GM19193 (cell line): ENCODE measurements at regions not wholly inside any gene's neighbourhood (a gene's known extent, or its start where the extent isn't known, plus 50 kb on each side); places are given as distances from the start of the nearest gene placed in this dataset.

Experiments used
- POLR2A ChIP-seq: IDR thresholded peaks from 4 replicates; pipeline ENCODE4 v1.6.1; 2011; ENCODE audit not compliant: insufficient read depth, insufficient read length; ENCODE audit errors: extremely low read depth

DNA sequence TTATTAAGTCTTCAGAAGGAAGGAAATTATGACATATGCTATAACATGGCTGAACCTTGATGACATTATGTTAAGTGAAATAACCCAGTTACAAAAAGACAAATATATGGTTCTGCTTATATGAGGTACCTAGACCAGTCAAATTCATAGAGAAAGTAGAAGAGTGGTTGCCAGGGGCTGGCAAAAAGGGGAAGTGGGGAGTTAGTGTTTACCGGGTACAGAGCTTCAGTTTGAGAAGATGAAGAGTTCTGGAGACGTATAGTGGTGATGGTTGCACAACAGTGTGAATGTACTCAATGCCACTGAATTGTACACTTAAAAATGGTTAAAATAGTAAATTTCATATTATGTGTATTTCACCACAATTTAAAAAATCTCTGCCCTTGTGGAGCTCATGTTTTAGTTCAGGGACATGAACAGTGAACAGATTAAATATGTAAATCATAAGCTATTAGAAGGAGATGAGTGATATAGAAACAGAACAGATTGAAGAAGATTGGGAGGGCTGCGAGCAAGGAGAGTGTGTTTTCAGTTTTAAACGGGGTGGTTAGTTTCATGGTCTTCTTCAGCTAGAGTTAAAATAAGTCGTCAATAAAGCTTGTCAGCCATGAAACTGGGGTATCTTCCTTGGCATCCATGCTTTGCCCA, 355.2 kb downstream of the KCNRG start:
- no peak for TF ChIP-seq POLR2A

DNA sequence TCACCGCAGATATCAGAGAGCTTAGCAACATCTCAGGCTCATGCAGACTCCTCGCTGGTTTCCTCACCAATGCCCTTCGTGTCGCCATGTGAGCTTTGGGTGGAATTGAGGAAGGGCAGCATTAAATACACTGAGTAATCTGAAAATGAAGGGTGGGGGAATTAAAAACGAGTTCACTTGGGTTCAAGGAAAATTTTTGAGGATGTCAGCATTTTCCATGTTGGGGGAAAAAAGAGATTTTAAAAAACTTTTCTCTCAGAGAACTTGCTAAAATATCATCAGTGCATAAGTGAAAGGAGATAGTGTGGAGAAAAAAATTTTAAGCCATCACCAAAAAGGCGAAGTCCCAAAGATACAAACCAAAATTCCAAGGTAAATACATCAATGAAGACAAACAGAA, 359.3 kb downstream of the KCNRG start:
- no peak for TF ChIP-seq POLR2A

DNA sequence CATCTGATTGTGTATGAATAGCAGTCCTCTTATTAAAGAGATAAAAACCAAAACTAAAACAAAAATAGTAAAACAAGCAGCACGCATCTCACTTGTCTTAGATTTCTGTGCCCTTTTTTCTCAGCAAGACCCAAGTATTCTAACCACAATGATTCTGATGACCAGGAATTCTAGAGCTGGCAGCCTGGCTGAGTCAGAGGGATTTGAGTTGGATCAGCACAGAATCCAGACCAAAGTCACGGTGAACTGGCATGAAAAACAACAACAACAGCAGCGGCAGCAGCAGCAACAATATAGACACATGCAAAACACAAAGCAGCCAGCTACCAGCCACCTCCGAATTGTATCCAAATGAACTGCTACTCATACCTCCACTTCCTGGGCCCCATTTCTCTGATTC, 360.5 kb downstream of the KCNRG start:
- no peak for TF ChIP-seq POLR2A

DNA sequence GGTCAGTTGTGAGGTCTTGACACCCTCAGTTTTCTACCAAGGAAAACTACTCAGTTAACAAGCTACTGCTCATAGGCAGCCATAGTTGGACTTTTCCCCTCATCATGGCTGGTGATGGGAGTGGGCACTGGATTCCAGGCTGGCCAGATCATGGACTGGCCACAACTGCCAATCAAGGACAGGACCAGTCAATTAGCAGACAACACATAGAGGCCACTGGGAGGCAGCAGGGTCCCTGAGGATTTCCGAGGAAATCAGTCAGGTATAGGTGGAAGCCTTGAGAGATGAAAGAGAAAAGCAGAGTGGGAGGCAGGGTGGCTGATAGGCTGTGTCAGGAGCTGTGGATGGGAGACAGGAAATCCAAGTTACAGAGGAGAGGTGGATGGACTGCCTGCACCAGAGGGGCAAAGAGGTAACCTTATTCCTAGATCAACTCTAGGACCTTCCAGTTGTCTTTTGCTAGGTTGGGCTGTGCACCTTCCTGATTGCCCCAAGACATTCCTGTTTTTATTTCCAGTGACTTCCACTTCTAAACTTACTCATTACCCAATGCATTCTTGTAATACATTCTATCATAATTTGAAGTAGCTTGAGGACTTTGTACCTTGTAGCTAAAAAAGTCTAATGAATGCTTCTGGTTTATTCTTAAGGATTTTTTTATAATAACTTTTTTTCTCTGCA, 361.8 kb downstream of the KCNRG start:
- TF ChIP-seq POLR2A = no peak

DNA sequence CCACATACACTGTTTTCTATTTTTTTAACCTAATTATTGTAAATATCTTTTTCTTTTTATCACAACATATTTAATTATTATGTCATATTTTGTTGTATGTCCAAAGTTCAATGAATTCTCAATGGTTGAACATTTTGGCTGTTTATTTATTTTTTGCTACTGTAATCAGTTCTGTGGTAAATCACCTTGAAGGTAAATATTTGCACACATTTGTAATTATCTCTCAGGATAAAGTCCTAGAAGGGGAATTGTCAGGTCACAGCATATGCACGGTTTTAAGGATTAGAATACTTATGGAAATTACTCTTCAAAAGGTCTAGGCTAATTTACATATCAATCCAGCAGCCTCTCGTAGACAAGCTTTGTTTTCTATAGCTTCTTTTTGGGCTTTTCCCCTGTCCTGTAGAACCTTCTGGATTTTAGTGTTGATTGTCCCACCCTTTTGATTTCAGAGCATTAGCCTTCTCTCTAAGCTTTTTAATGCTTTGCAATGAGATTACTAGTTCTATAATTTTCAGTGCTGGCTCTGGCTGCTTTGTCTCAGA, 362.6 kb downstream of the KCNRG start:
- no peak for TF ChIP-seq POLR2A

DNA sequence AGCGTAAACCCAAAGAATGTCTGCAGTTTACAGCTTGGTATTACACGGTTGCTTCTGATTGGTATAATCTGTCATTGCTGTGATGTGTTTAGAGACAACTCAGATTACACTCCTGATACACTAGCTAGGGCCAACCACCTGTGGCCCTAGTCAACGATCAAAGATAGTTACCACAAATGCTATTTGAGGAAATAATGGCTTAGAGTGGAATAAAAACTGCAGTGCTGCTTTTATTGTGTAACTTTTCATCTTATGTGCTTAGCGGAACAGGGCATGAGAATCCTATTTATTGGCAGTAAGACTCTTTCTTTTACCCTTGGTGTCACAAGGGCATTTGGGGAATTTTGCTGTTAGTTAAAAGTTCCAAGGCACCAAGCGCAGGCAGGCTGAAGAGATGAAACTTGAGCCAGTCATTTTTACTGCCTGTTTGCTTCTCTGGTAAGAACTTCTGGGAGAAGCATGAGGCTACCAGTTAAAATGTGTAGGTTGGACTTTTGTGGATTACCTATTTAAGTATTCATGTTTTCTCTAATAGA, 363.3 kb downstream of the KCNRG start:
- TF ChIP-seq POLR2A = no peak

DNA sequence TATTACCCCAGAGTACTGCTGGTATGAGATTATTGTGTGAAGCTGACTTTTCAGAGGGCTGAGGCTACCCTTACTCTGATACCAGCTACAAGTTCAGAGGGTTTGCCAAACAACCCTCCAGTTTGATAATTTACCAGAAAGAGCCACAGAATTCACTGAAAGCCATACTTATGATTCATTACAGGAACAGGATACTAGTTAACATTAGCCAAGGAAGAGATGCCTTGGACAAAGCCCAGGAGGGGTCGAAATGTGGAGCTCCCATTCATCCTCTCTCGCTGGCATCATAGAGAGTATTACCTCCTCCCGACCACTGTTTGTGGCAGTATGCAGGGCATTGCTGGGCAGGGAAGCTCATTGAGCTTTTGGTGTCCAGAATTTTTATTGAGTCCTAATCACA, 364.3 kb downstream of the KCNRG start:
- no peak for TF ChIP-seq POLR2A

DNA sequence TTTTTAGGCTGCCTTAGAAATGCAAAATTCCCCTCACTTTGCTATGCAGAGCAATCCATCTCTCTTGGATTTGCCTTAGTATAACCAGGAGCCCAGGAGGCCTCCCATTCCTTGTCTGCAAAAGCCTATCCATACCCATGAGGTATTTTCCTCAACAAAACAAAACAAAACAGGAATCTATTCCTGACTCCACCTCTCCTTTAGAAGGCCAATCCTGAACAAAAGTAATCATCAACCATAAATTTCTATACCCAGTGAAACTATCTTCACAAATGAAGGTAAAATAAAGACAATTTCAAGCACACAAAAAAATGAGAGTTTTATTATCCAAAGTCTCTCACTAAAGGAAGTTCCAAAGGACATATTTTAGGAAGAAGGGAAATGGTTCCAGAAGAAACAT, 365.7 kb downstream of the KCNRG start:
- TF ChIP-seq POLR2A = no peak

DNA sequence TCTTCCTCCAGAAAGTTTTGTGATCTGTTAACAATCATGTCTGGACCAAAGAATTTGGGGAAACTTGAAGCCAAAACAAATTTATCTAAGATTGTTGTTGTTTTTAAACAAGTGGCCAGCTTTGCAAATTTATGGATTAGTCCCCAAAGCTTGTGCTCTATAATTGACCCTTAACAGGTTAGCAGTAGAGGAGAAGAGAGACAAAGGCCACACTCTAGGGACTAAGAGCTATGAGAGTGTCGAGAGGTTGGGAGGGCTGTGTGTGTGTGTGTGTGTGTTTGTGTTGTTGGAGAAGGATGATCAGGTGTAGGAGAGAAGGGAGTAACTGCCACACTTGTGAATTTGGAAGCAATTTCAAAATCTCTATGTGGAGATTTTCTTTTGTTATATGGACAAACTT, 367.3 kb downstream of the KCNRG start:
- no peak for TF ChIP-seq POLR2A

DNA sequence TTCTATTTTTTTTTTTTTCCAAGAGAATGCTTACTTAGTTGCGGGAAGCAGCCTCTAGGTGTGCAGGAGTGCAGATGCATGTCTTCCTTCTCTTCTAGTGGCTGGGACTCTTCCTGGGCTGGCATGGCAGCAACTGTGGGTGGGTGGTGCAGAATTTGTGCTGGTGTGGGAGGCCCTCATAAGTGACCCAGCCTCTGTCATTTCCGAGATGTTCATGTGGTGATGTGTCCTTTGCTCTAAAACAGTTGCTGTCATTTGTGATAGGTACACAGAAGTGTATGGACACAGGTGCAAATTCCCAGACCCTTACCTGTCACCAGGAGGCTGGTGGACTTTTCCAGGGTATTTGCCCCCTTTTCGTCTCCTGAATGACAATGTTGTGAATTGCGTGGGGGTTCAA, 367.7 kb downstream of the KCNRG start:
- TF ChIP-seq POLR2A = no peak

DNA sequence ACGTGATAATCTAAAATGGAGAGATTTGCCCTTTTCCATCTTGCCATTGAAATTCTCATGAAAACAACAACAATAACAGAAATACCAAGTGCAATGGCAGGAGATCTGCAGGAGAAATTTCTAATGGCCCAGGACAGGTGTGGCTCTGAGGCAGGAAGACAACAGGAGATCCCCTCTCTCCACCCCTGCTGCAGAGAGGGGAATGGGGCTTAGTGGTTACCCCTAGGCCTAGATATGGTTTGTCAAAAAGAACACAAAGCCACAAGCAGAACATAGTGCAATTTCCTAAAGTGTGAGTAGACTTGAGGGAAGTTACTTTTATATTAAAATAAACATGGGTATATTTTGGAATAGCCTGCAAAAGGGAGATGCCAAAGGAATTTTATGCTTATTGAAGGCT, 369.5 kb downstream of the KCNRG start:
- no peak for TF ChIP-seq POLR2A

DNA sequence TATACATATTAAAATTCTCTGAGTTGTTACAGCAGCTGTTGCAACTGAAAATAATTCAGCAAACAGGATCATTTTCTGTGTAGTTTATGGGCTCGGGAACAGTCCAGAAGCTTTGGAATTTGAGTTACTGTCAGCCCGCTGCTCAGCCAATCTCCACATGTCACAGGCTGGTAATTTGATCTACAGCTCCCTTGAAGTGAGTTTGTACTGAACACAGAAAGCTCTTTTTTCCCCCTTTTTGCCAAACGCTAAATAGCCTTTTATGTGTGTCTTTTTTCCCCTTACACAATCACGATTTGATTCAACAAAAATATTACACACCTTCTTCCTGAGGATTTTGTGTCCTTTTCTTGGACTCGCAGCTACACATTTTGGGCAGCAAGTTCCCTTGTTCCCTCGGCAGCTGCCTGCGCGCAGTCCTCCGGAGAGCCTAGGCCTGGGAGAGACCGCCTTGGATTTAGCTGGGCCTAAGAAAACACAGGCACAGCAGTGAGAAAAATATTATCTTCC, 371.4 kb downstream of the KCNRG start:
- no peak for TF ChIP-seq POLR2A

DNA sequence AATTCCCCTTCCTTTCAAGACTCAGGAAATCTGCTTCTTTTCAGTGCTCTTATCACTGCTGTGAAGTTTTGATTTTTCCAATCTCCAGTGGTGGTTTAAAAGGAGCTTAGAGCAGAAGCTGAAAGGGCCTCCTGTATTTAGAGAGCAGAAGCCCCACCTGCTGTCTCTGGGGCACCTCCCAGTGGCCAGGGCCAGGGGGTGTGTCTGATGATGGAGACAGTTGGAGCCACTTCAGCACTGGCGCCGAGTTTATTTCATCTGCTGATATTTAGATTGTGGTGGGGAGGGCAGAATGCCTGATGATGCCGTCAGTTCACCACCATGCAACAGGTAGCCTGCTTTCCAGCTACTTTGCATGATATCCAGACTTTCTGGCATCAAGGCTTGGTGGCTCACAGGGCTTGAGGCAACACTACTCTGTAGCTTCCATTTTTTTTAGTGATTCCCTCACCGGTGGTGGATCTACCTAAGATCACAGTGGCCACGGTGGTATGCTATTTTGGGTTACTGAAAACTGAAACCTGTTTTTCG, 371.9 kb downstream of the KCNRG start:
- TF ChIP-seq POLR2A = no peak

DNA sequence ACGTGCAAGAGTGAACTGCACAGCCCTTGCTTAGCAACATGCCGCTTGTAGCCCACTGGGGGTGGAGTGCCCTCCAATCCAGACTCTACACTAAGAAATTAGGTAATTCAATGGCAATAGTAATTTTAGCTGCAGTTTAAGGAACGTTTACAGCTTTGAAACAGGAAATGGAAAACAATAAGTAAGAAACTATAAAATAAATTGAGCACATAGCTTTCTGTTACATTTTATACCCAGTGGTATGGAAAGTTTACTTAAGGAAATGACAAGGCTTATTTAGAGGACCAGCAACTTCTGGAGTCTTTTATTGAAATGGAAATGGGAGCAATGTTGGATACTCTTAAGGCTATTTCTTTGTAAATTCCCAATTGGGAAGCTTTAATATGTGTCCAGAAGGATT, 373.2 kb downstream of the KCNRG start:
- TF ChIP-seq POLR2A = no peak

DNA sequence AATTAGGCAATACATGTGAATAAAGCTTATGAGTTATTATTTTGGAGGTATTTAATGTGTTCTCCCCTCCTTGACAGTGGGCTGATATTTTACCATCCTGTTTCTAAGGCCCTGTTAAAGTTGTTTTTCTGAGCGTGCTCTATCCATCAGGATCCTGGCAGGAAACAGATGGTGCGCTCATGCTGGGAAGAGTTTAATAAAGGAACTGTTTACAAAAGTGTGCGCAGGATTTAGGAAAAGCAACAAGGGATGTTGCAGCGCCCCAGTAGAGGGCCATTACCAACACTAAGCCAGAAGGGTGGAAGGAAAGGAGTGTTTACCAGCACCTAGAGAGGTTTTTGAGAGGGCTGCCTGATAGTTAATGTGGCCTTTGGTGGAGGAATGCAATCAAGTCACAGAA, 374.5 kb downstream of the KCNRG start:
- TF ChIP-seq POLR2A = no peak
